Hepatocyte (in vitro differentiated cells): ENCODE measurements at regions not wholly inside any gene's neighbourhood (a gene's known extent, or its start where the extent isn't known, plus 50 kb on each side); places are given as distances from the start of the nearest gene placed in this dataset.

Experiments used
- EZH2 ChIP-seq: fragments of 200-600 bp; sonication (generic); IDR thresholded peaks from 2 replicates; pipeline ENCODE4 v1.6.1; 2016; ENCODE audit warnings: antibody characterized with exemption, mild to moderate bottlenecking, borderline replicate concordance
- EZH2phosphoT487 ChIP-seq: fragments of 200-600 bp; sonication (generic); IDR thresholded peaks from one replicate; pipeline ENCODE4 v1.6.1; 2018; ENCODE audit warnings: antibody characterized with exemption, mild to moderate bottlenecking, low read depth, moderate library complexity; ENCODE audit not compliant: unreplicated experiment, severe bottlenecking
- TF ChIP-seq, protein P1 (sequence below): fragments of 200-600 bp; sonication (generic); IDR thresholded peaks from 2 replicates; pipeline ENCODE4 v1.5.1; 2016; ENCODE audit warnings: antibody characterized with exemption, mild to moderate bottlenecking; ENCODE audit not compliant: poor library complexity

DNA sequence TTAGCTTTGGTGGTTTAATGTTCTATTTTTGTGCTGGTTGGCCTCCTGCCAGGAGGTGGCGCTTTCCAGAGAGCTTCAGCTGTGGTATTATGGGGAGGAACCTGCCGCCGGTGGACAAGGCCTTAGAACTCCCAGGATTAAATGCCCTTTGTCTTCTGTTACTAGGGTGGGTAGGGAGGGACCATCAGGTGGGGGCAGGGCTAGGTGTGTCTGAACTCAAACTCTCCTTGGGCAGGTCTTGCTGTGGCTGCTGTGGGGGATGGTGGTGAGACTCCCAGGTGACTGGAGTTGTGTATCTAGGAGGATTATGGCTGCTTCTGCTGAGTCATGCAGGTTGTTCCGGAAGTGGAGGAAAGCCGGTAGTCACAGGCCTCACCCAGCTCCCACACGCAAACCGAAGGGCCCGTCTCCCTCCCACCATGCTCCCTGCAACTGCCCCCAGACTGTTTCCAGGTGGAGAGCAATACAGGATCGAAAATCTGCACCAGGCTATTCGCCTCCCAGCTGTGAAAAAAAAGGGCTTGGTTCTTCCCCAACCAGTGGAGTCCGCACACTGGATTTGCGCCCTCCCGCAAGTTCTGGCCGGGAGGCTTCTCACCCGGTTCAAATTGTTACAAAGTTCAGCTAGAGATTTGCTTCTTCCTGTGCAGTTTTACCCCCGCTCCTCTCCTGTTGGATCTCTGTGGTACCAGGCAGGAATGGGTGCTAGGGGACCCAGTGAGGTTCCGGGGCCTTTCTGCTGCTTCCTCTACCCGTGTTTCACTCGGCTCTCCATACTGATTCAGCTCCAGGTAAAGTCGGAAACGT is 220.5 kb downstream of the CENPF start:
- TF ChIP-seq, protein P1, sequence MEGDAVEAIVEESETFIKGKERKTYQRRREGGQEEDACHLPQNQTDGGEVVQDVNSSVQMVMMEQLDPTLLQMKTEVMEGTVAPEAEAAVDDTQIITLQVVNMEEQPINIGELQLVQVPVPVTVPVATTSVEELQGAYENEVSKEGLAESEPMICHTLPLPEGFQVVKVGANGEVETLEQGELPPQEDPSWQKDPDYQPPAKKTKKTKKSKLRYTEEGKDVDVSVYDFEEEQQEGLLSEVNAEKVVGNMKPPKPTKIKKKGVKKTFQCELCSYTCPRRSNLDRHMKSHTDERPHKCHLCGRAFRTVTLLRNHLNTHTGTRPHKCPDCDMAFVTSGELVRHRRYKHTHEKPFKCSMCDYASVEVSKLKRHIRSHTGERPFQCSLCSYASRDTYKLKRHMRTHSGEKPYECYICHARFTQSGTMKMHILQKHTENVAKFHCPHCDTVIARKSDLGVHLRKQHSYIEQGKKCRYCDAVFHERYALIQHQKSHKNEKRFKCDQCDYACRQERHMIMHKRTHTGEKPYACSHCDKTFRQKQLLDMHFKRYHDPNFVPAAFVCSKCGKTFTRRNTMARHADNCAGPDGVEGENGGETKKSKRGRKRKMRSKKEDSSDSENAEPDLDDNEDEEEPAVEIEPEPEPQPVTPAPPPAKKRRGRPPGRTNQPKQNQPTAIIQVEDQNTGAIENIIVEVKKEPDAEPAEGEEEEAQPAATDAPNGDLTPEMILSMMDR: no peak
- no peak for TF ChIP-seq EZH2phosphoT487
- no peak for TF ChIP-seq EZH2
